CD14-positive monocyte (primary cell): ENCODE measurements at regions not wholly inside any gene's neighbourhood (a gene's known extent, or its start where the extent isn't known, plus 50 kb on each side); places are given as distances from the start of the nearest gene placed in this dataset.

Source experiments
- DNase-seq, 3 donors: peaks; one replicate each; pipeline ENCODE4 v3.0.0-alpha.2; 2011 to 2022
- H2AFZ ChIP-seq: 2 replicates; pipeline ENCODE4 v1.6.0; 2012; ENCODE audit warnings: mild to moderate bottlenecking, low read depth, low read length, inconsistent platforms; ENCODE audit not compliant: insufficient read depth, poor library complexity, severe bottlenecking
- H3K27ac ChIP-seq, 2 donors: 1 replicate in 1 of 2; 2 replicates in 1 of 2; pipeline ENCODE4 v1.5.1; 2012 to 2013; ENCODE audit warnings: low read length in 2 of 2, control low read depth in 1 of 2, inconsistent platforms in 1 of 2, low read depth in 1 of 2, mild to moderate bottlenecking in 1 of 2
- H3K27me3 ChIP-seq, 2 donors: one replicate each; pipeline versions ENCODE4 v1.6.0 to v1.6.1; 2011 to 2013; ENCODE audit warnings: low read length in 2 of 2; ENCODE audit not compliant: control insufficient read depth in 2 of 2, insufficient read depth in 2 of 2
- H3K36me3 ChIP-seq, 2 donors: replicated peaks in 1 of 2; 1 replicate in 1 of 2; 2 replicates in 1 of 2; pipeline versions ENCODE4 v1.5.1 to v1.6.1; 2012 to 2013; ENCODE audit warnings: low read length in 2 of 2, control low read depth in 1 of 2, inconsistent platforms in 1 of 2, mild to moderate bottlenecking in 1 of 2; ENCODE audit not compliant: insufficient read depth in 2 of 2, control insufficient read depth in 1 of 2
- H3K4me1 ChIP-seq, 2 donors: 1 replicate in 1 of 2; 2 replicates in 1 of 2; pipeline versions ENCODE4 v1.5.1 to v1.6.1; 2012 to 2013; ENCODE audit warnings: low read length in 2 of 2, control low read depth in 1 of 2, inconsistent platforms in 1 of 2, mild to moderate bottlenecking in 1 of 2, moderate library complexity in 1 of 2; ENCODE audit not compliant: insufficient read depth in 2 of 2, control insufficient read depth in 1 of 2
- H3K4me2 ChIP-seq: replicated peaks from 2 replicates; pipeline ENCODE3; 2012; ENCODE audit warnings: low read length, moderate library complexity, mild to moderate bottlenecking; ENCODE audit not compliant: poor library complexity, severe bottlenecking; ENCODE audit errors: extremely low read depth
- H3K4me3 ChIP-seq, 3 experiments: fragments of 200-600 bp in 1 of 3; sonication (generic) in 1 of 3; replicated peaks in 1 of 3; 1 replicate in 2 of 3; 2 replicates in 1 of 3; pipeline ENCODE4 v1.5.1; 2011 to 2013; ENCODE audit warnings: low read length in 3 of 3, mild to moderate bottlenecking in 3 of 3, control low read depth in 2 of 3, low read depth in 2 of 3, inconsistent platforms in 1 of 3, moderate library complexity in 1 of 3
- H3K79me2 ChIP-seq: 2 replicates; pipeline ENCODE4 v1.6.0; 2012; ENCODE audit warnings: mild to moderate bottlenecking, control low read depth, inconsistent platforms, low read length, moderate library complexity; ENCODE audit not compliant: insufficient read depth
- H3K9ac ChIP-seq: 2 replicates; pipeline ENCODE4 v1.6.0; 2017; ENCODE audit warnings: low read length, mild to moderate bottlenecking; ENCODE audit not compliant: insufficient read depth, poor library complexity, severe bottlenecking
- H3K9me3 ChIP-seq, 2 donors: replicated peaks in 1 of 2; 1 replicate in 1 of 2; 2 replicates in 1 of 2; pipeline versions ENCODE4 v1.5.1 to v1.6.1; 2012 to 2013; ENCODE audit warnings: low read length in 2 of 2, control low read depth in 1 of 2; ENCODE audit not compliant: control insufficient read depth in 1 of 2, insufficient read depth in 1 of 2
- H4K20me1 ChIP-seq: 2 replicates; pipeline ENCODE4 v1.6.0; 2012; ENCODE audit warnings: mild to moderate bottlenecking, low read length, control low read depth, moderate library complexity; ENCODE audit not compliant: insufficient read depth
- H3K27ac Mint-ChIP-seq, 7 donors: one replicate each; pipeline ENCODE4 v1.8.0; 2020; ENCODE audit warnings: mild to moderate bottlenecking in 7 of 7, mixed read lengths in 7 of 7, moderate library complexity in 6 of 7, inconsistent platforms in 2 of 7
- H3K27me3 Mint-ChIP-seq, 3 donors: one replicate each; pipeline ENCODE4 v1.8.0; 2021 to 2022; ENCODE audit warnings: low read depth in 3 of 3, mild to moderate bottlenecking in 3 of 3, mixed read lengths in 3 of 3, moderate library complexity in 3 of 3, inconsistent platforms in 1 of 3
- H3K36me3 Mint-ChIP-seq, 2 donors: one replicate each; pipeline ENCODE4 v1.8.0; 2020; ENCODE audit warnings: mixed read lengths in 2 of 2, inconsistent platforms in 1 of 2, mild to moderate bottlenecking in 1 of 2
- H3K4me1 Mint-ChIP-seq: one replicate; pipeline ENCODE4 v1.8.0; 2020; ENCODE audit warnings: mild to moderate bottlenecking, mixed read lengths
- H3K4me3 Mint-ChIP-seq, 2 donors: one replicate each; pipeline ENCODE4 v1.8.0; 2020; ENCODE audit warnings: mild to moderate bottlenecking in 2 of 2, mixed read lengths in 2 of 2, moderate library complexity in 1 of 2
- H3K9me3 Mint-ChIP-seq, 7 donors: one replicate each; pipeline ENCODE4 v1.8.0; 2020 to 2022; ENCODE audit warnings: mixed read lengths in 7 of 7, mild to moderate bottlenecking in 6 of 7, moderate library complexity in 6 of 7, inconsistent platforms in 2 of 7
- CTCF ChIP-seq: fragments of 200-600 bp; IDR thresholded peaks from one replicate; pipeline ENCODE4 v1.8.0; 2022; ENCODE audit warnings: antibody characterized with exemption, mild to moderate bottlenecking
- WGBS: methylation state at CpG from one replicate; pipeline ENCODE4 v1.1.5; 2013; ENCODE audit warnings: missing lambda C conversion rate; ENCODE audit not compliant: insufficient coverage; 5-methylcytosine and 5-hydroxymethylcytosine counted together
- intact Hi-C, 2 donors: fragments of 100-400 bp; cut with micrococcal nuclease; formaldehyde crosslinking; loops; one replicate each; pipeline versions ENCODE4 v1.15.0 to v1.15.1; 2023

GRCh38 chr5:115428676-115429075 lies 115.9 kb downstream of the FEM1C start:
- Histone ChIP-seq H3K27me3 (peaks cover 2 to 4% of the 10 kb centered on the region in 2 donors), H3K79me2 (no peaks in the 10 kb centered on the region), H3K4me1 (no peaks in the 10 kb centered on the region), H3K4me2 (no peak overlapping the region), H3K9ac (no peak overlapping the region), H3K9me3 (no peaks in the 10 kb centered on the region), H3K4me3 (no peak overlapping the region), H4K20me1 (no peaks in the 10 kb centered on the region), H2AFZ (no peak overlapping the region), H3K36me3 (no peaks in the 10 kb centered on the region), H3K27ac (no peak overlapping the region)
- DNase-seq, result no peak
- Mint-ChIP-seq H3K27ac (peak overlapping the region in 1 of 7 donors; percentile 23), H3K27me3 (peaks cover 0 to 13% (median 11%) of the 10 kb centered on the region in 3 donors), H3K9me3 (peaks cover 0 to 9% (median 0%) of the 10 kb centered on the region in 7 donors), H3K4me3 (no peak overlapping the region), H3K4me1 (no peaks in the 10 kb centered on the region), H3K36me3 (no peaks in the 10 kb centered on the region)
- intact Hi-C loops, result no loop called here
- no peak for TF ChIP-seq CTCF
- no CpG with 5 or more reads among the region's 2 CpGs for WGBS

GRCh38 chr5:115428248-115428647 lies 116.3 kb downstream of the FEM1C start:
- no peak overlapping the region for H2AFZ ChIP-seq
- Mint-ChIP-seq H3K4me1 (no peaks in the 10 kb centered on the region), H3K4me3 (no peak overlapping the region), H3K27ac (peak overlapping the region in 1 of 7 donors; percentile 49), H3K27me3 (peaks cover 0 to 11% (median 10%) of the 10 kb centered on the region in 3 donors), H3K9me3 (peaks cover 0 to 9% (median 0%) of the 10 kb centered on the region in 7 donors), H3K36me3 (no peaks in the 10 kb centered on the region)
- no peaks in the 10 kb centered on the region for H4K20me1 ChIP-seq
- no peak overlapping the region for H3K9ac ChIP-seq
- no peak for TF ChIP-seq CTCF
- H3K36me3 ChIP-seq, result no peaks in the 10 kb centered on the region
- H3K27me3 ChIP-seq, result peaks cover 2 to 3% of the 10 kb centered on the region in 2 donors
- H3K9me3 ChIP-seq, result no peaks in the 10 kb centered on the region
- H3K4me2 ChIP-seq, result no peak overlapping the region
- H3K4me3 ChIP-seq, result no peak overlapping the region
- no peaks in the 10 kb centered on the region for H3K4me1 ChIP-seq
- intact Hi-C loops, result no loop called here
- H3K79me2 ChIP-seq, result no peaks in the 10 kb centered on the region
- no peak overlapping the region for H3K27ac ChIP-seq
- DNase-seq, result no peak
- WGBS, result no CpG with 5 or more reads among the region's 2 CpGs
